ENCODE measurements at regions not wholly inside any gene's neighbourhood (a gene's known extent, or its start where the extent isn't known, plus 50 kb on each side); places are given as distances from the start of the nearest gene placed in this dataset.

- DNase-seq = no peak
These were observed 353.3 kb downstream of the C16orf95 start for GRCh38 chr16:86963600-86964575.

GRCh38 chr16:86964796-86965241 lies 352.4 kb downstream of the C16orf95 start:
- DNase-seq = no peak

- DNase-seq = no peak
These were observed 351.9 kb downstream of the C16orf95 start for GRCh38 chr16:86965331-86965730.

GRCh38 chr16:86965840-86966550 lies 351.2 kb downstream of the C16orf95 start:
- DNase-seq = no peak

GRCh38 chr16:86966777-86967176 lies 350.4 kb downstream of the C16orf95 start:
- DNase-seq = no peak

GRCh38 chr16:86968866-86969265 lies 348.3 kb downstream of the C16orf95 start:
- no peak for DNase-seq

- no peak for DNase-seq
These were observed 347.5 kb downstream of the C16orf95 start for GRCh38 chr16:86969716-86970115.

GRCh38 chr16:86970279-86970678 lies 346.9 kb downstream of the C16orf95 start:
- DNase-seq = no peak

- DNase-seq = no peak
These were observed 346.5 kb downstream of the C16orf95 start for GRCh38 chr16:86970726-86971125.

GRCh38 chr16:86971251-86971650 lies 345.9 kb downstream of the C16orf95 start:
- DNase-seq = no peak

- no peak for DNase-seq
These were observed 343.1 kb downstream of the C16orf95 start for GRCh38 chr16:86974120-86974519.

GRCh38 chr16:86975445-86975844 lies 341.7 kb downstream of the C16orf95 start:
- DNase-seq = no peak

- DNase-seq = no peak
These were observed 340.0 kb downstream of the C16orf95 start for GRCh38 chr16:86977076-86977676.

GRCh38 chr16:86978445-86979030 lies 338.7 kb downstream of the C16orf95 start:
- no peak for DNase-seq

- DNase-seq = no peak
These were observed 338.1 kb downstream of the C16orf95 start for GRCh38 chr16:86979061-86979460.

- DNase-seq = no peak
These were observed 337.1 kb downstream of the C16orf95 start for GRCh38 chr16:86979984-86980553.

GRCh38 chr16:86980644-86981043 lies 336.5 kb downstream of the C16orf95 start:
- DNase-seq = no peak

GRCh38 chr16:86982347-86982596 lies 334.9 kb downstream of the C16orf95 start:
- DNase-seq = no peak

GRCh38 chr16:86982912-86983311 lies 334.3 kb downstream of the C16orf95 start:
- DNase-seq = no peak

GRCh38 chr16:86983621-86984020 lies 333.6 kb downstream of the C16orf95 start:
- no peak for DNase-seq

- no peak for DNase-seq
These were observed 332.8 kb downstream of the C16orf95 start for GRCh38 chr16:86984343-86984742.

- DNase-seq = no peak
These were observed 332.1 kb downstream of the C16orf95 start for GRCh38 chr16:86984991-86985647.

- DNase-seq = no peak
These were observed 331.6 kb downstream of the C16orf95 start for GRCh38 chr16:86985648-86986015.

All from COR-L47 (cell line).